ENCODE measurements at regions not wholly inside any gene's neighbourhood (a gene's known extent, or its start where the extent isn't known, plus 50 kb on each side); places are given as distances from the start of the nearest gene placed in this dataset.

DNA sequence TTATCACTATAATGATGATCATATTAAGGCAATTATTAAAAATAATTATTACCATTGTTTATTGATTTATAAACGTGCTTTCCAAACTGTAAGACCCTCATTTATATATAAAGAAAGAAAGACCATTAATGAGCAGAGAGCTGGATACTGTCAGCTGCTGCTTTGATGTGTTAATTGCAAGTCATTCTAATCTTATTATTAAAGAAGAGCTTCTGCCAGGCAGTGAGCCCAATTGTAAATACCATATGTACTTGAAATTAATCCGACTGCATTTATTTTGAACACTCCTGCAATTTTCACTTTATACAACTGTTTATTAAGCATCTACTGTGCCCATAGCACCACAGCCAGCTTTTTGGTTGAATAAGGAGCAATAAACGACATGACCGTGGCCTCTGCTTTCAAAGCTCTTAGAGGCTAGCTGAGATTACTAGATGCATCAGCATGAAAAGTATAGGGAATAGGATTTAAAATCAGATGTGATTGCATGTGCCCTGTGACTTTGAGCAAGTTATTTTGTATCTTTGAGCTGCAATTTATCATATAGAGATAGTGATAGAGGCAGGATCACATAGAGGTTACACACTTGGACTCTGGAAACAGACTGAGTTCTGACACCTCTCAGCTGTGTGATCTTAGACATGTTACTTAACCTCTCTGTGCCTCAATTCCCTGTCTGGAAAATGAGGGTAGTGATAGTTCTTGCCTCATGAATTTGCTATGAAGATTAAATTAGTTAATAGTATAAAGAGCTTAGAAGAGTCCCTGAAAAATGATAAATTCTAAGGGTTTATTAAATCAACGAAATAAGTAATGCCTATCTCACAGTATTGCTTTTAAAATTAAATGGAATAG lies 83.4 kb downstream of the MYCN start:
- no peak for DNase-seq (ENCODE audit: low read depth in 2 of 2)

DNA sequence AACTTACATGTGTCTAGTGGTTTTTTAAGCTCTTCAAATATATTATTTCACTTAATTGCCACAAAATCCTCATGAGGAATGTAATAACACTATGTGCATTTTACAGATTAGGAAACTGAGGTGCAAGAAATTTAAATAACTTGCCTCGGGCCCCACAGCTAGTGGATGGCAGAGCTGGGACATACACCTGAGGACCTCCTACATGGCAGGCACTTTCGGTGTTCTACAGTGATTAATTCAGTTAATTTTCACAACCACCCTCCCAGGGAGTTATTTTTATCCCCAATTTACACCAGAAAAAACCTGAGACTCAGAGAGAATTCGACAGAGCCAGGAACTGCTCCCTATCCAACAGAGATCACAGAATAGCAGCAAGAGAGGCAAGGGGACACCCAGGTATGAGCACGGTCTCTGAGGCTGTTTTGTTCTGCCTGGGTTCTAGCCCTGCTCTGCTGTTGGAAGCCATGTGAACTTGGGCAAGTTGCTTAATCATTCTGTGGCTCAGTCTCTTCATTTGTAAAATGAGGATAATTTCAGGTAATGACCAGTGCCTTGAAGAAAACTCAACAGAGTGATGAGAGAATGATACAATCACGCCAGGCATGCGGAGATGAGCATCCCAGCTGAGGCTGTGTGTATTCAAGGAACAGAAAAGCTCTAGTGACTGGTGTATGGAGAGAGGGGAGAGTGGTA lies 82.3 kb downstream of the MYCN start:
- DNase-seq (ENCODE audit: low read depth in 2 of 2), result no peak

DNA sequence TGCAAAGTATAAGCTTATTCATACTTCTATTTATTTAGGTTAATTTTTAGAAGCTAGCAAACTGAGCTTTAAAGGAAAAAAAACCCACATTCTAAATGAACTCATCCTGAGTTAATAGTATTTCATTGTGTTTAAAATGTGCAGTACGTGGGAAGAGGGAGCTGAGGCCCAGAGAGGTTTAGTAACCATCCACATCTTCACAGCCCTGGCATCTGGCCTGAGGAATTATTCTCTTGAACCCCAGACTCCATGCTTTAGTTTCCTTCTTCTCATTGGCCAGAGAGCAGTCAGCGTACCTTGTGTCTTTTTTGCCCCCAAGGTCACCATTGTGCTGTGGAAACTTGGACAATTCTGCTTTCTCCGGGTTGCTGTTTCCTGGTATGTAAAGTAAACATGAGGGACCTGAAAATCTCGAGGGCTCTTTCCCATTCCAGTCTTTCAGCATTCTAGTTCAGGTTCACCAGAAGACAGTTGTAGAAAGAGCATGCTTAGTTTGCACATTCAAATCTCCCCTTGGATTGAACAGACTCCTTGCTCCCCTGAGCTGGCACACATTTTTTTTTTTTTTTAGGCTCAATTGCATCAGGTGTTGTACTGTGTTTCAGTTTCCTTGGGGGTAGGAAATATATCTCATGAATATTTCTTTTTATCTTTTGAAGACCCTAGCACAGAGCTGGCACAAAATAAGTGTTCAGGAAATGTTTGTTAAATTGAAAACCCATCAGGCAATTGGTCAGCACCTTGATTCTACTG lies 81.4 kb downstream of the MYCN start:
- DNase-seq (ENCODE audit: low read depth in 2 of 2), result no peak

DNA sequence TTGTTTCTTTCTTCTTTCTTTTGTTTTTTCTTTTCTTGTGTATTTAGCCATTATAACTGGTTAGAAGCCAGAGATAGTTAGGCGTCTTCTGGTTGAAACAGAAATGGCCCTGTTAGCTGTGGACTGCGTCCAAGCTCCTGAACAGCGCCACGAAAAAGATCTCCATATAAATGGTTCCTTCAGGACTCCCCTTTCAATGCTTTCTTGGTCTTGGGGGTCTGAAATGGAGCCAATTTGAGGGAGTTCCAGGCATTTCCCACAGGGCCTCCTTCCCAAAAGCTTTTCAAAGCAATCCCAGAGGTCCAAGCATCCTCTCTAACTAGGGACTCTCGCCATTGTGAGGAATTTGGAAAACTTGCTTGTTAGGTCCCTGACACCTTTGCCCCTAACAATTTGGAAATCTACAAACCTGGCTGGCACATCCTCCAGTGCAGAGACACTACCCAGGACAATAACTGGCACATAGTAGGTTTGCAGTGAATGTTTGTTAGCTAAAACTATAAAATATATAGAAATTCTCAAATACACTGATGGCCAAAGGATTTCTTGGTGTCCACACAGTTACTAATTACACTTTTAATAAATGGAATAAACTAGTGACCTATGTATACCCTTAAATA lies 80.1 kb downstream of the MYCN start:
- DNase-seq (ENCODE audit: low read depth in 2 of 2), result no peak

DNA sequence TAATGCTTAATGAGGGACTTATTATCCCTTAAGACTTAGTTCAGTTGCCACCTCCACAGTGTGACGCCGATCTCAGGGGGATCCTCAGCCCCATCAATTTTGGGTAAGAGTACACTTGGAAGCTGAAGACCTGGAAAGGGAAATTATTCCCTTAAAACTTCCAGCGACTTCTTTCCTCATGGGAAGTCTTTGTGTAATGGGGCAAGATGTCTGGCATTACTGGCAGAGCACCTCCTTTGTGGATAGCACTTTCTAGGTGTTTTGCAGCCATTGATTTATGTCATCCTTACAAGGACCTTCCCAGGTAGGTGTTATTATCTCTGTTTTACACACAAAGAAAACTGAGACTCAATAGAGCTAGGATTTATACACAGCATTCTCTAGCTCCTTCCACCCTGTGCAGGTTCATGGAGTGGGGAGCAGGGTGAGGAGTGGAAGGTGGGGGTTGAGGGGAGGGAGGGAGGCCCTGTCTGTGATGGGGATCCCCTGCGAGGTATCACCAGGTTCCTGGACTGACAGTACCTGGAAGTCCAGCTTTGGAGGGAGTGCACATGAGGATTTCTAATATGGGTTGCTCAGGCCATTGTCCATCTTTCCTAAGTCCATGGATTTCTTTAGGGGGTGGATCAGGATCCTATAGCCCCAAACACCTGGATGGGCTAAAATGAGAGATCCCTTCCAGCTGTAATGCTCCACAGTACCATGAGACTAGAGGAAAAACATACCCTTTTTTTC lies 79.4 kb downstream of the MYCN start:
- no peak for DNase-seq (ENCODE audit: low read depth in 2 of 2)

DNA sequence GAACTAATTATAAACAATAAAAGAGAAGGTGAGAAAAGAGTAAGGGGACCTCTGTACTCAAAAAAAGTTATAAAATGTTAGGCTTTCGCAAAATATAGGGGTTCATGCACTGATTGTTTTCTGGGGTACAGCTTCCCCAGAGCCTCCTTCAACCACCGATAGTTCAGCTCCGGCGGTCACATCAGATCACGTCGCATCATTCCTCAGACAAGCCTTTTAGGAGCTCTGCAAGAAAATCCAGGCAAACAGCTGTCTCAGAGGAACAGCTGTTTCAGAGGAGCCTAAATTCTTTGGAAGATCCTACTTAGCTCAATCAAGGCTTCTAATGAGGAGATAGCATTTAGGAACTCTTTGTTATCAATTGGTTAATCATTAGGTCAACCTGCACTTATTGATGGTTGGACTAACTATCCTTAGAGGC lies 78.7 kb downstream of the MYCN start:
- no peak for DNase-seq (ENCODE audit: low read depth in 2 of 2)

DNA sequence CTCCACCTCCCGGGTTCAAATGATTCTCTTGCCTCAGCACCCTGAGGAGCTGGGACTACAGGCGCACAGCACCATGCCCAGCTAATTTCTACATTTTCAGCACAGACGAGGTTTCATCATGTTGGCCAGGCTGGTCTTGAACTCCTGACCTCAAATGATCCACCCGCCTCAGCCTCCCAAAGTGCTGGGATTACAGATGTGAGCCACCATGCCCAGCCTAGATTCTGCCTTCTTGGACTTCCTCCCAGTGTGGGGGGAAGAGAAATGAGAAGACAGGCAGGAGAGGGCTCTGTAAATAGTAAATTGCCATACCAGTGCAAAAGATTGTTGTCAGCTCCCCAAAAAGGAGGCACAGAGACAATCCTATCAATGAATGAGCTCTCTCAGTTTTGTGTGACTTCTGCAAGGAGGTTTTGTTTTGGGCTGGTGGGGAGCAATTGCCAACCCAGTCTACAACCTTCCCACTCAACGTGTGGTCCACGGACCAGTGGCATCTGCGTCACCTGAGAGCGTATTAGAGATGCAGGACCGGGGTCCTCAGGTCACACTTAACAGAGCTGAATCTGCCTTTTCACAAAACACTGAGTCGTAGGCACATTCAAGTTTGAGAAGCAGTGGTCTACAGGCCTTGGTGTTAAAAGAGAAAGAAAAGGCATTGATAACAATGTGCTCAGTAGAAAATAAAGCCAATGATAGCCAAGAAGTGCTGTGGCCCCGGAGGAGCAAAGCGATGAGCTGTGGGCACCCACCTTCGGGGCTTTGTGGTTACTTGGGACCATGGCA lies 78.1 kb downstream of the MYCN start:
- no peak for DNase-seq (ENCODE audit: low read depth in 2 of 2)

DNA sequence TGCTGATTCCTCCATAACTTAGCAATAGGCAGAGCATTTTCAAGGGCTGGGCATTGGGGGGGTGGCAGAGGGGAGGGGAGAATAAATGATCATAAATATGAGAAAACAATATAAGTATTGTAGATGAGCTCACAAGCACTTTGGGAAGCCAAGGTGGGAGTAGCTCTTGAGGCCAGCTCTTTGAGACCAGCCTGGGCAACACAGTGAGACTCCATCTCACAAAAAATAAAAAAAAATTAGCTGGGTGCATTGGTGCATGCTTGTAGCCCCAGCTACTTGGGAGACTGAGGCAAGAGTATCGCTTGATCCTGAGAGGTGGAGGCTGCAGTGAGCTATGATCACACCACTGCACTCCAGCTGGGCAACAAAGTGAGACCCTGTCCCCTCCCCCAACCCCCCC lies 75.9 kb downstream of the MYCN start:
- no peak for DNase-seq (ENCODE audit: low read depth in 2 of 2)

DNA sequence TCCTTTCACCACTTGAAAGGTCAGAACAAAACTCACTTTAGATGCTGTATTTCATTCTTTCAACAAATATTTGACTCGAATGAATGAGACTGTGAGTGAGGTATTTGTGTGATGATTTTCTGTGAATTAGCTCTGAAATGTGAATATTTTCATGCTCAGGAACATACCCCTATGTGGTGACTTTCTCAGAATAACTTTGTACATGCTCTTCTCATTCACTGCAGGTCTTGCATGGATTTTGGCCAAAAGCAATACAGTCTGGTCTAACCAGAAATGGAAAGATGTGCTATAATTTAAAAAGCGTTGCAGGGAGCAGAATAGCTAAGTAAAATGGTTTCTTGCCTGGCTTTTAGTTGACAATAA lies 75.5 kb downstream of the MYCN start:
- DNase-seq (ENCODE audit: low read depth in 2 of 2), result no peak

DNA sequence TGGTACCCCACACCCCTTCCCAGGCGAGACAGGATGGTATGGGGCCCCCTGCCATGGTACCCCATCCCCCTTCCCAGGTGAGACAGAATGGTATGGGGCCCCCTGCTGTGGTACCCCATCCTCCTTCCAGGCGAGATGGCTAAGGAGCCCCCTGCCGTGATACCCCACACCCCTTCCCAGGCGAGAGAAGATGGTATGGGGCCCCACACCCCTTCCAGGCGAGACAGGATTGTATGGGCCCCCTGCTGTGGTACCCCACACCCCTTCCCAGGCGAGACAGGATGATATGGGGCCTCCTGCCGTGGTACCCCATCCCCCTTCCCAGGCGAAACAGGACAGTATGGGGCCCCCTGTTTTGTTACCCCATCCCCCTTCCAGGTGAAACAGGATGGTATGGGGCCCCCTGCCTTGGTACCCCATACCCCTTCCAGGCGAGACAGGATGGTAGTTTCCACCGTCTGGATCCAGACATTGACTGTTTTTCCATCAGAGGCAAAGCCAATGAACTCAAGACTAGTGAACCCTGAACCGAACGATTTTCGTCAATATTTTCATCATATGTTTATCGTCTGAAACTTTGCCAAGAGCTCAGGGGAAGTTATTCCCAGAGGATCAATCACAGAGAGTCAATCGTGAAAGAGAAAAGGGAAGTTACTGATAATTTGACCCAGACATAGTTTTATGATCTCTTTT lies 75.0 kb downstream of the MYCN start:
- DNase-seq (ENCODE audit: low read depth in 2 of 2), result no peak

DNA sequence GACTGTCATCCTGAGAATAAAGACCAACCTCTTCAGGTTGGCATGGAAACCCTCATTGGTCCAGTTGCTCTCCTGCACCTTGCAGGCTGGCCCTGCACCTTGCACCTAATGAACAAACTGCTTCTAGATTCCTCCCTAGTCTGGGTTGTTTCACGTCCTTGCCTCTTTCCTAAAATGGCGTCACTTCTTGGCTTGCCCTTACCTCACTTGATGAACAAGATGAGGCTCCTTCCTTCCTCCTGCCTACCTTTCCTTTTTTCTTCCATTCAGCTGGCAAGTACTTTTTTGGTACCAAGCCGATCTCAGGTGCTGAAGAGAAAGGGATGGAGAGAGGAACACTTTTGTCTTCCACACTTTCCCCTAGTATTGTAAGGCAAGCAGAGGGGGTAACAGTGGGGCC lies 74.5 kb downstream of the MYCN start:
- no peak for DNase-seq (ENCODE audit: low read depth in 2 of 2)

DNA sequence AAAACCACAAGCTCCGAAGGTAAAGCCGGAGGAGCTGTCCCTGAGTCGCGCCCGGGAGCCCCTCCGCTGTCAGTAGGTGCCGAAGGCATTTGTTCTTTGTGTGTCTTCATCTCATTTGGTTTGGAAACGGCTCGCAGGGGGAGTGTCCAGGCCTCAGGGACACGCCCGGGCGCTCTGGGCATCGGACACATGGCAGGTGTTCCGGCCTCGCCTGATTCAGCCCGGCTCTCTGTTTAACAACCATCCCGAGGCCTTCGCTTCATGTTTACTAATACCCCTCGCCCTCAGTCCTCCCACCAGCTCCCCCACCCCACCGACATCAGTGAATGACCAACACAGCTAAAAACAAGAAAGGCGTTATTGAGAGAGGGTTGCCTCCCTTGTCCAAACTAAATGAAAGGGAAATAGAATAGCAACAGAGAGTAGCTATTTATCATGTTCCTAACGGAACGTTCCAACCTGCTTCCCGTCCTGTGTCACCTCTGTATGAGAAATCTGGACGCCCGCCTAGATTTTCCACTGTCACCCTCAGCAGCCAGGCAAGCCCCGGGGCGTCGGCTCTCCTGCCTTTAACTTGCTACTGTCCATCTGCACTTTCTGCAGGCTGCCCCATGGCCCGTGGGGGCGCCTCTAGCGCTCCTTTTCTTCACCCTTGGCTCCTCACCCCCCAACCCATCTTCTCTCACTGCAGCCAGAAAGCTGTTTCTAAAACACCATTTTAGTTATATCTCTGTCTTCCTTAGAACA lies 73.9 kb downstream of the MYCN start:
- DNase-seq (ENCODE audit: low read depth in 2 of 2), result no peak

DNA sequence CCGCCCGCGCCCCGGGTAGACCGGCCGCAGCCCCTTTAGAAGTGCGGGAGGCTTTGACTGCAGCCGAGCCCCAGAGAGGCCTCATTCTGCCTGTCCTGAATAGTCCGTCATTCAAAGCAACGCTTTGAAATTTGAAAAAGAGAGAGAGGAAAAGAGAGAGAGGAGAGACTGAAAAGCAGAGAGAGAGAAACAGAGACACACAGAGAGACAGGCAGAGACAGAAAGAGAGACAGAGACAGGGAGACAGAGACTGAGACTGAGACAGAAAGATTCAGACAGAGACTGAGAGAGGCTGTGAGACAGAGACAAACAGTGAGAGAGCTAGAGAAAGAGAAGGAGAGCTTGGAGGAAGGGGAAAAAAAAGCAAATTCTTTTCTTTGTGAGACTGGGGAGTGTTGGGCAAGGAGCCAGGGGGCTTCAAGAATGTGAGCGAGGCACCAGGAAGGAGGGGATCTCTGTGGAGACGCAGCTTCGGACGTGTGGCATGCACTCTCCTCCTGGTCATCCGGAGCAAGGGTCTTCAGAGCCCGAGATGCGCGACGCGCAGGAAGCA lies 73.1 kb downstream of the MYCN start:
- no peak for DNase-seq (ENCODE audit: low read depth in 2 of 2)

DNA sequence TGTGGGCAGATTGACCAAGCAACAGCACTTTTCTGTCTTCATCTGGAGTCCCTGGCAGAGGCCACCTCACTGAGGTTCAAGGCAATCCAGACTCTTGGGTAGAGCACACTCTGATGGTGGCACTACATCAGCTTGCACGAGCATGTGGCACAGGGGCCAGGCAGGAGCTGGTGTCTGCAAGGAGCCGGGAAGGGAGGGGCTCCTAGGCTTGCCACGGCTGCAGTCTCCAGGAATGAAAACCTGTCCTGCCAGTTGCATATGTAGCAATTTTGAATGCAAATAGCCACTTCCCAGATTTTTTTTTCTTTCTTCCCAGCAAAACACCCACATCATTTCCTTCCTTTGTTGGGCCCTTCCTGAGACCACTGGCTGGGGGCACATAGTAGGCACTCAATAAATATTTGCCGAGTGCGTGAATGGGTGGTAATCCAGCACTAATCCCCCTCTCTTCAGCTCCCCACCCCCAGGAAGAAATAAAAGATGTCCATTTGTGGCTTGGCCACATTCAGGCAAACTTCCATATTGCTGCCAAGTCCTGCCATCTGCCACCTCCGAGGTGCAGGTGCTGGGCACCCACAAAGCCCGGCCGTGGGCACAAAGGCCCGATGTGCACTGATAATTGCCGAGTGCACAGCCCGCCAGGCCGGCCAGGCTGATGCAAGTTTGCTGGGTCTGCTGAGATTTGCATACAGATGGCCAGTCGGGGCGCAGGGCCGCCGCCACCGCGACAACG lies 72.4 kb downstream of the MYCN start:
- no peak for DNase-seq (ENCODE audit: low read depth in 2 of 2)

DNA sequence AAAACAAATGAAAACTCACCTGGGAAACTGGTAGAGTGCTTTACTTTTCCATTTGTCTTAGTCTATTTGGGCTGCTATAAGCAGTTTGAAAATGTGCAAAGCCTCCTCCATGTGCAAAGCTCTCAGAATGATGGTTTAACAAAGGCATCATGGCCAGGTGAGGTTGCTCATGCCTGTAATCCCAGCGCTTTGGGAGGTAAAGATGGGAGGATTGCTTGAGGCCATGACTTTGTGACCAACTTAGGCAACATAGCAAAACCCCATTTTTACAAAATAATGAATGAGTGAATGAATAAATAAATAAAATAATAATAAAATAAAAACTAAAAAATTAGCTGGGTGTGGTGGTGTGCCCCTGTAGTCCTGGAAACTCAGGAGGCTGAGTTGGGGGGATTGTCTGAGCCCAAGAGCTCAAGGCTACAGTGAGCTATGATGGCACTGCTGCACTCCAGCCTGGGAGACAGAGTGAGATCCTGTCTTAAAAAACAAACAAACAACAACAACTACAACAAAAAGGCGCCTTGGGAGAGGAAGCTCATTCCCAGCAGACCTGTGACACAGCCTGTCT lies 71.8 kb downstream of the MYCN start:
- DNase-seq (ENCODE audit: low read depth in 2 of 2), result no peak

DNA sequence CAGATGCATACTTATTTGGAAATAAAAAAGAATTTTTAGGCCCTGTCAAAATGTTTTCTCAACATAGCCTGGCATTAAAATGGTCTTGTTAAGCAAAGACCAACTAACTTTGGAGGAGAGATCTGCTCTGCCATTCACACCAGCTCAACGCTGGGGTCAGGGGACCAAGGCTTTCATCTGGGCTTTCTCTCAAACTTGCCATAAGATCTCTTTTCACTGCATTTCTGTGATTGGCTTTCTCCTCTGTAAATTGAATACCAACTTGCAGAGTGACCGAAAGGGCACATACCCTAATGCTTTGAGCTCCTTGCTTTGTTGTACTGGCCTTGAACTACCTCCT lies 71.2 kb downstream of the MYCN start:
- DNase-seq (ENCODE audit: low read depth in 2 of 2), result no peak

DNA sequence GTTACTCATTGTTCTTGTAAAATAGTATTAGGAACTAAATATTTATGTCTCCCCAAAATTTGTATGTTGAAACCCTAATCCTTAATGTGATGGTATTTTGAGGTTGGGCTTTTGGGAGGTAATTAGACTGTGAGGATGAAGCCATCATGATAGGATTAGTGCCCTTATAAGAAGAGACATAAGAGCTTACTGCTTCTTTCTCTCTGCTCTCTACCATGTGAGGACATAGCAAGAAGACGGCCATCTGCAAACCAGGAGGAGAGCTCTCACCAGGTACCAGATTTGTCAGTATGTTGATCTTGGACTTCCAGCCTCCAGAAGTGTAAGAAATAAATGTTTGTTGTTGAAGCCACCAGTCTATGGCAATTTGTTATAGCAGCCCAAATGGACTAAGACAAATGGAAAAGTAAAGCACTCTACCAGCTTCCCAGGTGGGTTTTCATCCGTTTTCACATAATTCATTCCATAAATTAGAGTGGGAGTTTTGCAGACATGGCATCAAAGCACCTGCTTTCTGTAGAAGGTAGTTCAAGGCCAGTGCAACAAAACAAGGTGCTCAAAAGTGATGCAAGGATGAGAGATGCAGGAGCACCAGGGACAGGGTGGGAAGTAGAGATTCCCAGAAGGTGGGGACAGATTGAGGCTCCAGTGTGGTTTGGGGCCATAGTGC lies 70.7 kb downstream of the MYCN start:
- DNase-seq (ENCODE audit: low read depth in 2 of 2), result no peak

DNA sequence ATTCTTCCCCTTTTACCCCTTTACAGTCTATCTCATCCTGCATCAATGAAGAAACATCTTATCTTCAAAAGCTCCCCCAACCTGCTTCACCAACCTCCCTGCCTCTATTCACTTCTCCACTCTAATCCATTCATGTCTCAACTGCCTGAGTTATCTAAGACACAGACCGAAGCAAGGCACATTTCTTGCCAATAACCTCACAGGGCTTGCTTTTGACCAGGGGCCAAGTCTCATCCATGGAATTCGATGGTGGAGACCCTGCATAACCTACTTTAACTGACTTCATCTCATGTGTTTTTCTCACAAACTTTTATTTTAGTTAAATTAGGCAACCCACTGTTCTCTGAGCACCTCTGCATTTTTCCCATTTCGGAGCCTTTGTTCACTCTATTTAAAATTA lies 69.7 kb downstream of the MYCN start:
- DNase-seq (ENCODE audit: low read depth in 2 of 2), result no peak

Measured in stimulated activated CD4-positive, alpha-beta T cell treated with anti-CD3 and anti-CD28 coated beads, Interleukin-1b, Interleukin-23, amount 100 ng/mL, for 1 hour (primary cell).